ENCODE measurements at regions not wholly inside any gene's neighbourhood (a gene's known extent, or its start where the extent isn't known, plus 50 kb on each side); places are given as distances from the start of the nearest gene placed in this dataset.
"Not testable (repeated sequence)": the region's sequence is repeated elsewhere in the genome, so short reads cannot be mapped to it uniquely, and the experiment has no call there.

DNA sequence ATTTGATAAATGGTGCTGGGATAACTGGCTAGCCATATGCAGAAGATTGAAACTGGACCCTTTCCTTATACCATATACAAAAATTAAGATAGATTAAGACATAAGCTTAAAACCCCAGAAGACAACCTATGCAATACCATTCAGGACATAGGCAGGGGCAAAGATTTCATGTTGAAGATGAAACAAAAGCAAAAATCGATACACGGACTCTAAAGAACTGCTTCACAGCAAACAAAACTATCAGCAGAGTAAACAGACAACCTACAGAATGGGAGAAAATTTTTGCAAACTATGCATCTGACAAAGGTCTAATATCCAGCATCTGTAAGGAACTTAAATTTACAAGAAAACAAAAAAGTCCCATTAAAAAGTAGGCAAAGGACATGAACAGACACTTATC is 255.9 kb downstream of the TINAG start:
- DNase-seq: not testable (repeated sequence)

DNA sequence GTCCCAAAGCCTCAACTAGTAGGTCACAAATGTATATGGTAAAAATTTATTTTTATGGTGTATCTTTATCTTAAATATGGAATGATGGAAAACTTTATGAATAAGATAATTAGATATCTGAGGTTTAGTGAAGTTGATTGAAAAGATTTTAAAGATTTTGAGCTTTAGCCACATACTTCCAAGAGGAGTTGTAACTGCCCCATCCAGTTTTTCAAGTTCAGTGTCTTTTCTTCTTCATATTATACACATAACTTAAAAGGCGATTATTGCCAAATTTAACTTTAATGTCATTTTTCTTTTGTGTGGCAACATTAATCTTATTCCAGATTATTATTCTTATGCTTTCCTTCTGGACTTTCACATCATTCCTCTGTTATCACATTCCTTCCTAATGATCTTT is 266.4 kb downstream of the TINAG start:
- no peak for DNase-seq

DNA sequence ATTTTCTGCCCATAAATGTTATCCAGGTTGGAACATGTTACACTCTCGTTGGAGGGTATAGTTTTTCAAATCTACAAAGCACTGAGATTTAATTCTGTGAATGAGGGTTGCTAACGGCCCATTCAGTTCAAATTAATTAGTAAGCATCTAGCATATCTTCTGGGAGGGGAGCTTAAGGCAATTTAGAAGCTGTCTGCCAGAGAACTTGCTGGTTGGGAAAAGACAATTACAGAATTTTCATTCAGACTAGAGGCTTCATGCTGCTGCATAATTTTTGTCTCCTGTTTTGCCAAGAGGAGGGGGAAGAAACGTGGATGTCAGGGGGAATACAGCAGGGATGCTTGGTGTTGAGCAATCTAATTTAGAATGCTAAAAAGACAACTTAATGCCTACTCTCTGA is 268.3 kb upstream of the FAM83B start:
- no peak for DNase-seq

DNA sequence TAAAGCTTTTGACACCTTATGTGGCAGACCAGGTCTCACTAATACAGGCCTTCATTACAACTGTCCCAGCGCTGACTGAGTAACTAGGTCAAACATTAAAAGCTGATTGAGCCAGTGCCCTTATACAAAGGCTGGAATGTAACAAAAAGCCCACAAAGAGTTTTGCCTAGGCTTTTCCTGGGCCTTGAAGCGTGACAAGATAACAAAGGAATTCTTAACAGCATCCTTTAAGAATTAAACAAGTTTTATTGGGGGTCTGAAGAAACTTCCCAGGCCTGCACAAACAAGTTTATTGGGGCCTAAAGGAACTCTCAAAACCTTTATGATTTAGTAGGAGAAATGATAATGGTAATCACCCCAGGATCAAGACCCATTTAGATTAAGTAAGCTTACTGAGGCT is 267.6 kb upstream of the FAM83B start:
- no peak for DNase-seq

DNA sequence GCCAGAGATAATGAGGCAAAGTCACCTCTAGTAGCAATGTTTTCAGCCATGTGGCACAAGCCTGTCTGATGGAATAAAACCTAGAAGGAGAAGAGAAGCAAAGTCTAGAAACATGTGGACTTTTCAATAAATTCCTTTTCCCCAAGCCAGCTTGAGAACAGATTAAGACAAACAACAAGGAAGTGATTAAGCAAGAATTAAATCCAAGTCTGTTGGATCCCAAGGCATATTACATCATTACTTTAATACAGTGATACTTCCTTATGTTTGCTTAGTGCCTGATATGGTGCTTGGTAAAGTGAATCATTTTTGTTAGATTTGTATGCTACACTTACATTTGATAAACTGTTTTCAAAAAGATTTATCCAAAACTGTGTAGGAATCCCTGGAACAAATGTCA is 260.3 kb upstream of the FAM83B start:
- DNase-seq: no peak

DNA sequence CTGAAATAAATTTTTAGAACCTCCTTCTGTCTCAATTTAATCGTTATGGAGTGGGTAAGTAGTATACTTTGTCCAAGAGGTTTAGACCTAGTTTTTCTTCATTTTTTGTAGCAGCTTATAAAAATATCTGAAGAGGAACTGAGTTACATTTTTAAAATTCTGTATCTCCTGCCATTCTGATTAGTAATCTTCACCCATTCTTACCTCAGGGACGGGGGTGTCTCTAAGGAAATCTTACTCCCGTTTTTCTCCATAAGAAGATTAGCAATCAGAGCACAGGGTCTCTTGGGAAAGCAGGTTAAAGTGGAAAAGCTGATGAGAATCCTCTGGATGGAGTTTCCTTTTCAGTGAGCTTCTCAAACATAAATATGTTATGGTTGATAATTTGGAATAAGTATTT is 259.3 kb upstream of the FAM83B start:
- no peak for DNase-seq

DNA sequence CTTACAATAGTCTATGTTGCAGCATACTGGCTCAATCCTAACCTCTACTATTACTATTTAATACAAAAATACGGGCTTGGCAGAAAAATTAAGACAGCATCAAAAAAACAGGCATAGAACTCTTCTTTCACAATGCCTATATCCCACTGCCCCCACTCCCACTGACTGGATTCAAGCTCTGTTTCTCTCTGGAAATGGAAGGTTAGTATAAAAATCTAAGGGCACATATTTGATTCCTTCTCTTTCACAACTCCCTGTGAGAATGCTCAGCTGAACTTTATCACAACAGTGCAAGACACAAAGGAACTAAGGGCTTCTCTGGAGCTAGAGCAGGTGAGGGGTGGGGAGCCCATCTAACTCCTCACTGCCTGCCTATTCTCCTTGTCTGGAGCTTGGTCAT is 258.4 kb upstream of the FAM83B start:
- no peak for DNase-seq

DNA sequence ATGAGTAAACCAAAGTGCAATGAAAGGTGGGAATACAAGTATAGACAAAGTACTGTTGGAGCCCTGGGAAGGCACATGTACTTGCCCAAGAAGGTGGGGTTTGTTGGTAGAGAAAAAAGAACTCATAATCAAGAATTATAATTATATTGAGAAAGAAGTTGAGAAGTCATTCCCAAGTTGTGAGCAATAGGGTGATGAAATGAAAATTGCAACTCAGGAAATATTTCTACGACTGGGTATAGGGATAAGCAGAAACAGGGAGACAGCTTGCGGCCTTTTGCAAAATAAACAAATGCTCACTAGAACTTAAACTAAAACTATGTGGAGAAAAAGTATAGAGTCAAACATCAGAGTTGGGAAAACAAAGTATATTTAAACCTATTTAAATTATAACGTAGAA is 250.7 kb upstream of the FAM83B start:
- no peak for DNase-seq

DNA sequence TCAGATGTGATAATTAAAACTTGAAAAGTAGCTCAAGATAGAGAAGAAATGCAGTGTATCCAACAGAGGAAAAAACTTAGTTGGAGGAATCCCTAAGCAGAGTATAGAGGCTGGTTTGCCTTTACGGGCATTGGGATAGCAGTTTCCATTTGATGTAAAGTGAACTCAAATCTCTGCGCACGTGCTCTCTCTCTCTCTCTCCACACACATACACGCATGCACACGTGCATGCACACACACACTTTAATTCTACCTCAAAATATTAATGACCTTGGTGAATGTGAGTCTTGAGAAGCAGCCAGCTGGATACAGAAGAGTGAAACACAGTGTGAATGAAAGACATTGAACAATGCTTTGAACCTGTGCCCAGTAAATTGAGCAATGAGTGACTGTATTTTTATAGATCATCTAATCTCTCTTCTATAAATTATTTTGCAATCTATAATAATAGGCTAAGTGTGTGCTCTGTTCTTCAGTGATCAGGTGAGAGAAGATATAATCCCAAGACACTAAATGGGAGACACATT is 247.7 kb upstream of the FAM83B start:
- no peak for DNase-seq

DNA sequence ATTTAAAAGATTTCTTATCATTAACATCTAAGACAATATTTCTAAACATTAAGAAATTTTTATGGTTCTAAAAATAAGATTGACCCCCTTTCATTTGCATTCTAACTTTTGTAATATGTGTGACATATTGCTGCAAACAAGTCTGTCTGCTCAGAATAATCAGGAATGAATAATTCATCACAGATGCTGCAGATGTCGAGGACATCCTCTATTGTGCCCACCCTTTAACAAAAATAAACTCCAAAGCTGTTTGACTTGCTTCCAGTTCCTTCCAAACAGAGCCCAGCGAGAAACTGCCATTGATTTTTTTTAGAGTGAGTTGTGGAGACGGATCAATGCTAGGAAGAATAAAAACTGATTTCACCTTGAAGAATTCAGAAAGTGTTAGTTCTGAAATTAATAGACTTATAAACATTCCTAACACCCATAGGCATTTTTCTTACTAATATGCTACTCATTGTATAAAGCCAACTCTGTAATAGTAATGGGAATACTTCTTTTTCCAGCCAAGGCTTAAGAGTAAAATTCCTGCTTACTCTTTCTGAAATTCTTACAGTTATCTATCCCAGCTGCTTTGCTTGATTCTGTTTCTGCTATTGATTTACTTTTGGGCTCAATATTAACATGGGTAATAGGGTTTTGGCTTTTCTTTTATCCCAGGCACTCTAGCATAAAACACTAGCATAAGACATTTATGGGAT is 244.8 kb upstream of the FAM83B start:
- no peak for DNase-seq

DNA sequence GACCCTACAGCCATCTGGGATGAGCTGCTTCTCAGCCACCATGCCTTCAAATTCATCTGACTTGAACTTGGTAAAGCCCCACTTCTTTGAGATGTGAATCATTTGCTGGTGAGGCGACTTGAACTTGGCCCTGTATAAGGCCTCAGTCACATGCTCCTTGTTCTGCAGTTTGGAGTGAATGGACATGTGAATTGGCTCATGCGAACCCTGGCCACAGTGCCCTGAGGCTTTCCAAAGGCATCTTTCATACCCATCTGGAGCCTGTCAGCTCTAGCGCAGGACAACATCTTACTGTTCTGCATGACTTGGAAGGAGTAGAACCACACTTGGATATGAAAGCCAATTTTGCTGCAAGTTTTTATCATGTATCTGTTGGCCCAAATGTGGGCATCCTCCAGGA is 244.0 kb upstream of the FAM83B start:
- DNase-seq: no peak

DNA sequence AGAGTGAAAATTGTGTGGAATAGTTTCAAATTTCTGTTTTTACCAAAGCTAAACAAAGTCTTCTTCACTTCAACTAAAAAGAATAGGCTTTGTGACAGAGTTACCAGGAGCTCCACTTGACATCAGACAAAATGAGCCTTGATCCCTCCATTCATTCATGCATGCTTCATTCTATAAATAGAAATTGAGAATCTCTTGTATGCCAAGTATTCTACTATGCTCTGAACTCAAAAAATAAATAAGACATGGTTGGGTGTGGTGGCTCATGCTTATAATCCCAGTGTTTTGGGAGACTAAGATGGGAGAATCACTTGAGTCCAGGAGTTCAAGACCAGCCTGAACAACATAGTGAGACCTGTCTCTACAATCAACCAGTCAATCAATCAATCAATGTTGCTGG is 236.6 kb upstream of the FAM83B start:
- DNase-seq: no peak

DNA sequence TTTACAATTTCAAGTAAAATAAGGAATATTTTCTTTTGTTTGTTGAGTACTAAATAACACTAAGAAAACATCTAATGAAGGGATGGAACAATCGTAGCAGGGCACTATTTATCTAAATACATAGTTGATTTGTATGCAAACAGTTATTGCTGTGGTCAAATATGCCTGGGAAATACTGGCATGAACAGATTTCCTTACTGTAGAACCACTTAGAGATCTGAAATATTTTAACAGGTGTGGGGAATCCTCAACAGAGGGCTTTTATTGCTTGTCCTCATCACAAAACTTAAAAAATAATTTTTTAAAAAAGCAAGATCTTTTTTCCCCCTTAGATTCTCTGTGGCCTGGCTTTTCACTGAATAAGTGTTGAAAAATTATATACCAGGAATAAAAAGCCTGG is 233.0 kb upstream of the FAM83B start:
- DNase-seq: no peak

DNA sequence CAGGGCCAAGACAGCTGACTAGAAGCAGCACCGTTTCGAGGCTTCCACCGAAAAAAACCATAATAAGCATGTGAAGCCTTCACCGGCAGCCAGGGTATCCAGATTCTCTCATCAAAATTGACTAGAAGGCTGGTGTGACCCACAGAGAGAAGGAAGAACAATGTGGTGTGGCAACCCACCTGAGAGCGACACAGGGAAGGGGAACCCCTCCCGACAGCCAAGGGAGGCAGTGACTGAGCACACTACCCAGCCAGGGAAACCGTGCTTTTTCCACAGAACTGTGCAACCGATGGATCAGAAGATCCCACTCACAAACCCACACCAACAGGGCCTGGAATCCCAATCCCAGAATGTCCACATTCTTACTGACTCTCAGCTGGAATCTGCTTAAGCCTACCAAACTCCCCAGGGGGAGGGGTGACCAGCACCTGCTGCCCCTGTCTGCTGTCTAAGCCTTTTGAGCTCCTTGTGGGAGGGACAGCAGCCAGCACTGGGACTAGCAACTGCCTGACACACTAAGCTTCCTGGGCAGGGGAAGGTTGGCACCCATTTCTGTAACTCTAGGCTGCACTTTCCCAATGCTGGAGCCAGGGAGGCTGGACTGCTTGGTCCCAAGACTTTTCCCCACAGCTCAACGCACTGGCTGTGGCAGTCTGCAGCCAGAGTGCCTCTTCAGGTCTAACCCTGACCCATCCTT is 231.9 kb upstream of the FAM83B start:
- DNase-seq: no peak

DNA sequence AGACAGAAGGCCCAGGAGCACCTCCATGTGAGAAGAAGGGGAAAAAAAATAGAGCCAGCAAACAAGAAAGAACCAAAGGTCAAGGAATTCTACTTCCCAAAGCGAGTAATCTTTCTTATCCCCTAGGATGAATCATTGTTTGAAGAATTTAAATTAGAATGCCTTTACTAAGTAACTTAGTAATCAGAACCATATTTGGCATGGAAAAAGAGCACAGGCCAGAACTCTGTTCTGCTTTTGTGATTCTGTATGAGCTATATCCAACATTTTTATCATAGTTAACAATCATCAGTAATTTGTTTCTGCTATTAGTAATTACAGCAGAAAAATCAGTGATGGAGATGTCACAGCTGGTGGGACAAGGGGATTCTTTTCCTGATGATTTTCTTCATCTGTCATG is 228.8 kb upstream of the FAM83B start:
- DNase-seq: no peak

DNA sequence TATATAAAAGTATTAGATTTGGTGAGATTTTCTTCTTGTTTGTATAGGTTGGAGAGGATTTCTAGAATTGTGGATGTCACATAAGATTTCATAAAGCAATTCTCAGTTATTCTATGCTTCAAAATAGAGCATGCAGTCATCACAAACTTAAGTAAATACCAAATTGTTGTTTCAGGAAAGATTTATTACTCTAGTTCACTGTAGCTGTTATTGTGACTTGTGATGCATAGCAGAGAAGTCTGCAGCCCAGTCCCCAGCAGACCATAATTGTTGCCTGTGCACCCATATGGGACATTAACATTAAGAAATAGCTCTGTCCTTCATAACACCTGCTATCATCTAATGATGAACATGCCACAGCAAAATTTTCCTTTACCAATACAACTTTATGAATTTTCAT is 228.0 kb upstream of the FAM83B start:
- no peak for DNase-seq

DNA sequence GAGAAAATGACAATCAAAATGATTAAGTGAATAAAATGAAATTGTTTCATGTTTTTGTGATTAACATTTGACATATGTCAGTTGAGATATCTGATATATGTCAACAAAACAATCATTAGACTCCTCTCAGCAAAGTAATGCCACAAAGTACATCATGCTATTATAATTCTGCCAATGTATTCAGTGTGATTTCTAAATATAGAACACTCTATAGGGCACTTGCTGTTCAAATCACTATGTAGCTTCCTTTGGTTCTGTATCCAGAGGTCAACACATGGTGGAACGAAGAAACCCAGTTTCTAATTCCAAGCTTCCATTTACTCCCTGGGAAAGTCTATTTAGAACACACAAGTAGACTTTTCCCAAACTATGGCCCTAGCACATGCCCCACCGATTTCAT is 227.5 kb upstream of the FAM83B start:
- no peak for DNase-seq

DNA sequence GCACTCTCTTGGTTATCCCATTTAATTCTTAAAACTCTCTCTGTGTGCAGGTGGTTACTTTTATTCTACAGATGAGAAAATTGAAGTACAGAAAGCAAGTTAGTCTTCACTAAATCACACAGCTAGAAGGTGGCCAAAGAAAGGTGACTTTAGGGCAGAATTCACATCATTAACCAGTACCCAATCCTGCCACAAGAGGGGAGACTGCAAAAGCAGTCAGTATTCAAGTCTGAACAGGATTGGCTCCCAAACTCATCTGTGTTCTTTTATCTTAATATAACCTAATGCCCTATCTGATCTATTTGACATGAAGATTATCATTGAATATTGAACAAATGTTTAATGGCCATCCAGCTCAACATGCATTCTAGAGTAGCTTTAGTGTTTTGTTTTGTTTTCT is 225.3 kb upstream of the FAM83B start:
- DNase-seq: no peak

DNA sequence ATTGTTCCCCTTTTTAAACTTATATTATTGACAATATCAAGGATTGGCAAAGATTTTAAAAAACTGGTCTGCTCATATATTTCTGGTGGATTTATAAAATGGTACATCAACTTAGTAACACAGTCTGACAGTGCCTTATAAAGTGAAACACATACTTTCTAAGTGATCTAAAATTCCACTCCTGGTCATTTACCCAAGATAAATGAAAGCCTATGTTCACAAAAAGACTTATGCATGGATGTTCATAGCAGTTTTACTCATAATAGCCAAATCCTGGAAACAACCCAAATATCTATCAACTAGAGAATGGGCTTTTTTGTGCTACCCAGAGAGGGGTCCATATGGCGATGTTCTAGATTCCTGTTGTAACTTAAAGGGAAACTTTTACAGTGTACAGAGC is 222.4 kb upstream of the FAM83B start:
- DNase-seq: no peak

DNA sequence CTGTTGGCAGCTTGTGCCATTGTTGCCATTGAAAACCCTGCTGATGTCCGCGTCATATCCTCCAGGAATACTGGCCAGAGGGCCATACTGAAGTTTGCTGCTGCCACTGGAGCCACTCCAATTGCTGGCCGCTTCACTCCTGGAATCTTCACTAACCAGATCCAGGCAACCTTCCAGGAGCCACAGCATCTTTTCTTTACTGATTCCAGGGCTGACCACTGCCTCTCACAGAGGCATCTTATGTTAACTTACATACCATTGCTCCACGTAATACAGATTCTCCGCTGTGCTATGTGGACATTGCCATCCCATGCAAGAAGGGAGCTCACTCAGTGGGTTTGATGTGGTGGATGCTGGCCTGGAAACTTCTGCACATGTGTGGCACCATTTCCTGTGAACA is 221.8 kb upstream of the FAM83B start:
- DNase-seq: no peak

DNA sequence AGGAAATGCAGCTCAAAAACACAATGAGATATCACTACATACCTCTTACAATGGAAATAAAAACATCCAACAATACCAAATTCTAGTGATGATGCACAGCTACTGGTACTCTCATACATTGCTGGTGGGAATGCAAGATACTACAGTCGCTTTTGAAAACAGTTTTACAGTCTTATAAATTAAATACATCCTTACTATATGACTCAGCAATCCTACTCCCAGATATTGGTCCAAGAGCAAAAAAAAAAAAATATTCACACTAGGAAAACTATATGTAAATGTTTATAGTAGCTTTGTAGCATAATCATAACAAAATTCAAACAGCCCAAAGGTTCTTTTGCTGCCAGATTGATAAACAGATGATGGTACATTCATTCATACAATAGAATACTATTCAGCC is 217.4 kb upstream of the FAM83B start:
- no peak for DNase-seq

DNA sequence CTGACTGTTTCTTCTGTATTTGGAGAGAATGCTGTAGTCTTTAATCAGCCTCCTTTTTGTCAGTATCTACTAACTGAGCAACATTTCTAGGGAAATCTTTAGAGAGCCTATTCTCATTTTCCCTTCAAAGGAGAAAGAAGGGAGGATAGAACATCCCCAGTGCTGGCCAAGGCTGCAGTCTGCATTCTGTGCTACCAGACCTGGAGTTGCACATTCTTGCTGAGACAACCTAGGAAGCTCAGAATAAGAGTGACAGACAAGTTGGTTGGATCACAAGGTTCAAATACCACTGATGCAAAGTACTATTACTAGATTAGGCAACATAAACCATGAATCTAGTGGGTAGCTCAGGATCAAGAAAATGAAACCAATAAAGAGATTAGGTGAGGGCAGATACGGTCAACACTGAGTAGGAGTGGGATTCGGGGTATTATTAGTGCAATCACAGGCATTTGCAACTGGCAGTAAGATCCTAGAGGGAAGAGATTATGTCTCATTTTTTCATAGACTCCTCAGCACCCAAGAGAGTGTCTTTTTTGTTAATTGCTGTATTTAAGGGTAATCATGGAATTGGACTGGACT is 213.5 kb upstream of the FAM83B start:
- DNase-seq: no peak

DNA sequence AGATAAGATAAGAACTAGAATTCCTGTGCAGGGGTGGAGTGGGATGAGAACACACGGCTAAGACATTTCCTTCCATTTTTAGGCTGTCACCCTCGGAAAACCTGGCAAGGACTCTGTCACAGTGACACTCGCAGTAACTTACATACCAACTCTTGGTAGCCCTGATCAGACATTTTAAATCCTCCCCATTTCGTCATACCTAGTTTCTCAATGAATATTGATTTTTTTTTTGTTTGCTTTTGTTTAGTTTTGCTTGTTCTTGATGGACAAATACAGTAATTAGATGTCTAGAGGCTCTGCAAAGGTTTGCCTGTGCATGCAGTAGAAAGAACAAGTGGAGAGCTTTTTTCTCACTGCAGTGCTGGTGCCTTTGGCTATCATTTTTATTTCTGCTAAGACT is 213.0 kb upstream of the FAM83B start:
- no peak for DNase-seq

DNA sequence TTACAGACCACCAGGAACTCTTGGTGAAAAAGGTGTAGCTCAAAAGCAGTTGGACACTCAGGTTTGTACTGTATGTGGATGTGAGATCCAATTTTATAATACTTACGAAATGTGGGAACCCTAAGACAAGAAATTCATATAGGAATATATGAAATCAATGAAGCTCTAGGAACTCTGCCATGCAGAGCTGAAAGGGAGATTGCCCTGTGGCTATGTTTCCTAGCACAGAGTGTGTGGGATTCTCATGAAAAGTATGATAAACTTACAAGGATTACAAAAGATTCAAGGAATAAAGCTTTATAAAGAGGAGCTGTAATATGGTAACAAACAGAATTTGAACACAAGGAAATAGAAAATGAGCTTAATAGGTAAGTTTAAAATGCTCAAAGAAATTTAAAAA is 205.7 kb upstream of the FAM83B start:
- no peak for DNase-seq

All from hippocampal formation (tissue), 2 donors.